OCI-LY7 (cell line): ENCODE measurements at regions not wholly inside any gene's neighbourhood (a gene's known extent, or its start where the extent isn't known, plus 50 kb on each side); places are given as distances from the start of the nearest gene placed in this dataset.

ENCODE experiments used
- EZH2phosphoT487 ChIP-seq: fragments of 200-600 bp; sonication (generic); IDR thresholded peaks from 2 replicates; pipeline ENCODE4 v1.6.1; 2018; ENCODE audit warnings: low read depth, borderline replicate concordance, mild to moderate bottlenecking, mixed run types, antibody characterized with exemption, low read length, moderate library complexity, mixed read lengths
- TF ChIP-seq, protein P1 (sequence below): fragments of 200-600 bp; sonication (generic); conservative IDR thresholded peaks from 2 replicates; pipeline ENCODE4 v1.5.1; 2014; ENCODE audit warnings: mild to moderate bottlenecking, antibody characterized with exemption, low read length, moderate library complexity, mixed read lengths

DNA sequence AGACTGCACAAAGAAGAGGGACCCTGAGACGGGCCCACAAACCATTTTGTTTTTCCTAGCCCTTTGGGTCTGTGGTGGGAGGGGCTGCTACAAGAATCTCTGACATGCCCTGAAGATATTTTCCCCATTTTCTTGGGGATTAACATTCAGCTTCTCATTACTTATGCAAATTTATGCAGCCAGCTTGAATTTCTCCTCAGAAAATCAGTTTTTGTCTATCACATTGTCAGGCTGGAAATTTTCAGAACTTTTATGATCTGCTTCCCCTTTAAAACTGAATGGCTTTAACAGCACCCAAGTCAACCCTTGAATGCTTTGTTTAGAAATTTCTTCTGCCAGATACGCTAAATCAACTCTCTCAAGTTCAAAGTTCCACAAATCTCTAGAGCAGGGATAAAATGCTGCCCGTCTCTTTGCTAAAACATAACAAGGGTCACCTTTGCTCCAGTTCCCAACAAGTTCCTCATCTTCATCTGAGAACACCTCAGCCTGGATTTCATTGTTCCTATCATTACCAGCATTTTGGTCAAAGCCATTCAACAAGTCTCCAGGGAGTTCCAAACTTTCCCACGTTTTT is 560.0 kb upstream of the KCND2 start:
- TF ChIP-seq, protein P1, sequence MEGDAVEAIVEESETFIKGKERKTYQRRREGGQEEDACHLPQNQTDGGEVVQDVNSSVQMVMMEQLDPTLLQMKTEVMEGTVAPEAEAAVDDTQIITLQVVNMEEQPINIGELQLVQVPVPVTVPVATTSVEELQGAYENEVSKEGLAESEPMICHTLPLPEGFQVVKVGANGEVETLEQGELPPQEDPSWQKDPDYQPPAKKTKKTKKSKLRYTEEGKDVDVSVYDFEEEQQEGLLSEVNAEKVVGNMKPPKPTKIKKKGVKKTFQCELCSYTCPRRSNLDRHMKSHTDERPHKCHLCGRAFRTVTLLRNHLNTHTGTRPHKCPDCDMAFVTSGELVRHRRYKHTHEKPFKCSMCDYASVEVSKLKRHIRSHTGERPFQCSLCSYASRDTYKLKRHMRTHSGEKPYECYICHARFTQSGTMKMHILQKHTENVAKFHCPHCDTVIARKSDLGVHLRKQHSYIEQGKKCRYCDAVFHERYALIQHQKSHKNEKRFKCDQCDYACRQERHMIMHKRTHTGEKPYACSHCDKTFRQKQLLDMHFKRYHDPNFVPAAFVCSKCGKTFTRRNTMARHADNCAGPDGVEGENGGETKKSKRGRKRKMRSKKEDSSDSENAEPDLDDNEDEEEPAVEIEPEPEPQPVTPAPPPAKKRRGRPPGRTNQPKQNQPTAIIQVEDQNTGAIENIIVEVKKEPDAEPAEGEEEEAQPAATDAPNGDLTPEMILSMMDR = no peak
- TF ChIP-seq EZH2phosphoT487 = no peak
